AG04449 (cell line): ENCODE measurements at regions not wholly inside any gene's neighbourhood (a gene's known extent, or its start where the extent isn't known, plus 50 kb on each side); places are given as distances from the start of the nearest gene placed in this dataset.

Experiments
- CTCF ChIA-PET: fragments of 350-600 bp; formaldehyde crosslinking; extraction: SDS; loops from one replicate; lab custom pipeline; 2021; ENCODE audit warnings: antibody characterized with exemption; lab: Yijun Ruan, JAX
- POLR2A ChIA-PET: fragments of 400-600, 350-600 bp; formaldehyde crosslinking; extraction: SDS; loops from one replicate; lab custom pipeline; 2020; ENCODE audit warnings: antibody characterized with exemption, inconsistent platforms; lab: Yijun Ruan, JAX
- DNase-seq: peaks from one replicate; pipeline ENCODE4 v3.0.0-alpha.2; 2010; ENCODE audit warnings: low read depth, low spot score
- H3K4me3 ChIP-seq: 2 replicates; pipeline ENCODE4 v1.5.1; 2011; ENCODE audit warnings: low read depth, mild to moderate bottlenecking, control low read depth, low read length
- CTCF ChIP-seq: IDR thresholded peaks from one replicate; pipeline ENCODE4 v1.5.1; 2011; ENCODE audit warnings: mild to moderate bottlenecking, moderate library complexity, low read length, control low read depth, inconsistent platforms; ENCODE audit not compliant: insufficient read depth; ENCODE audit errors: missing control alignments

GRCh38 chrX:2614911-2615310, 76.2 kb upstream of the CD99 start:
- ChIA-PET POLR2A (no interaction called here), CTCF (no interaction called here)
- H3K4me3 ChIP-seq = no peak overlapping the region
- TF ChIP-seq CTCF = peak; percentile 71
- DNase-seq = peak; percentile 59

- CTCF ChIA-PET = no interaction called here
- POLR2A ChIA-PET = no interaction called here
- peak overlapping the region; percentile 82 for H3K4me3 ChIP-seq
- no peak for TF ChIP-seq CTCF
- DNase-seq = no peak
Measured at GRCh38 chrX:2610246-2611170, 80.6 kb upstream of the CD99 start.

- no peak for DNase-seq
- POLR2A ChIA-PET = no interaction called here
- CTCF ChIA-PET = no interaction called here
- peak; percentile 29 for TF ChIP-seq CTCF
- peak overlapping the region; percentile 82 for H3K4me3 ChIP-seq
Measured at GRCh38 chrX:2609431-2610238, 81.5 kb upstream of the CD99 start.

GRCh38 chrX:2608638-2609430, 82.3 kb upstream of the CD99 start:
- TF ChIP-seq CTCF = no peak
- CTCF ChIA-PET = no interaction called here
- peak overlapping the region; percentile 82 for H3K4me3 ChIP-seq
- no peak for DNase-seq
- POLR2A ChIA-PET = no interaction called here

- TF ChIP-seq CTCF = no peak
- no peak for DNase-seq
- ChIA-PET POLR2A (no interaction called here), CTCF (no interaction called here)
- H3K4me3 ChIP-seq = no peak overlapping the region
Measured at GRCh38 chrX:2607113-2607512, 84.0 kb upstream of the CD99 start.
